OCI-LY3 (cell line): ENCODE measurements at regions not wholly inside any gene's neighbourhood (a gene's known extent, or its start where the extent isn't known, plus 50 kb on each side); places are given as distances from the start of the nearest gene placed in this dataset.
"Not testable (repeated sequence)": the region's sequence is repeated elsewhere in the genome, so short reads cannot be mapped to it uniquely, and the experiment has no call there.

Experiments used
- H2AFZ ChIP-seq: fragments of 200-600, 300-600 bp; shearing (Covaris generic); 2 replicates; pipeline ENCODE4 v1.6.0; 2014; ENCODE audit warnings: antibody characterized with exemption, low read depth, low read length
- H3K27ac ChIP-seq: fragments of 200-600, 300-600 bp; sonication (generic); 2 replicates; pipeline ENCODE4 v1.5.1; 2014; ENCODE audit warnings: mild to moderate bottlenecking, low read length, moderate library complexity, mixed read lengths
- H3K27me3 ChIP-seq: fragments of 200-600, 300-600 bp; sonication (generic); 2 replicates; pipeline ENCODE4 v1.6.1; 2014; ENCODE audit warnings: low read depth, low read length, mixed read lengths
- H3K36me3 ChIP-seq: fragments of 200-600, 300-600 bp; sonication (generic); replicated peaks from 2 replicates; pipeline ENCODE3; 2014; ENCODE audit warnings: low read depth, low read length, mixed read lengths
- H3K4me1 ChIP-seq: fragments of 300-600, 200-600 bp; sonication (generic); 2 replicates; pipeline ENCODE4 v1.6.1; 2014; ENCODE audit warnings: low read length, mixed read lengths
- H3K4me2 ChIP-seq: fragments of 200-600, 300-600 bp; sonication (generic); 2 replicates; pipeline ENCODE4 v1.6.1; 2014; ENCODE audit warnings: low read length, mixed read lengths
- H3K4me3 ChIP-seq: fragments of 300-600, 200-600 bp; sonication (generic); 2 replicates; pipeline ENCODE4 v1.5.1; 2014; ENCODE audit warnings: antibody characterized with exemption, mild to moderate bottlenecking, low read length, moderate library complexity
- H3K79me2 ChIP-seq: fragments of 300-600, 200-600 bp; shearing (Covaris generic); 2 replicates; pipeline ENCODE4 v1.6.1; 2014; ENCODE audit warnings: mild to moderate bottlenecking, low read length, mixed read lengths
- H3K9ac ChIP-seq: fragments of 300-600, 200-600 bp; shearing (Covaris generic); 2 replicates; pipeline ENCODE4 v1.6.0; 2014; ENCODE audit warnings: mild to moderate bottlenecking, low read length, moderate library complexity
- H3K9me3 ChIP-seq: fragments of 200-600, 300-600 bp; shearing (Covaris generic); 2 replicates; pipeline ENCODE4 v1.6.1; 2014; ENCODE audit warnings: low read length, mixed read lengths; ENCODE audit not compliant: insufficient read depth
- H4K20me1 ChIP-seq: fragments of 200-600, 300-600 bp; sonication (generic); 2 replicates; pipeline ENCODE4 v1.6.1; 2016; ENCODE audit warnings: low read length, mixed read lengths; ENCODE audit not compliant: insufficient read depth
- EZH2phosphoT487 ChIP-seq: fragments of 200-600 bp; shearing (Covaris generic); IDR thresholded peaks from 2 replicates; pipeline ENCODE4 v1.6.1; 2018; ENCODE audit warnings: antibody characterized with exemption, mixed run types, low read depth
- TF ChIP-seq, protein P1 (sequence below): fragments of 200-600, 300-600 bp; sonication (generic); IDR thresholded peaks from 2 replicates; pipeline ENCODE4 v1.5.1; 2014; ENCODE audit warnings: antibody characterized with exemption, low read length, low read depth

DNA sequence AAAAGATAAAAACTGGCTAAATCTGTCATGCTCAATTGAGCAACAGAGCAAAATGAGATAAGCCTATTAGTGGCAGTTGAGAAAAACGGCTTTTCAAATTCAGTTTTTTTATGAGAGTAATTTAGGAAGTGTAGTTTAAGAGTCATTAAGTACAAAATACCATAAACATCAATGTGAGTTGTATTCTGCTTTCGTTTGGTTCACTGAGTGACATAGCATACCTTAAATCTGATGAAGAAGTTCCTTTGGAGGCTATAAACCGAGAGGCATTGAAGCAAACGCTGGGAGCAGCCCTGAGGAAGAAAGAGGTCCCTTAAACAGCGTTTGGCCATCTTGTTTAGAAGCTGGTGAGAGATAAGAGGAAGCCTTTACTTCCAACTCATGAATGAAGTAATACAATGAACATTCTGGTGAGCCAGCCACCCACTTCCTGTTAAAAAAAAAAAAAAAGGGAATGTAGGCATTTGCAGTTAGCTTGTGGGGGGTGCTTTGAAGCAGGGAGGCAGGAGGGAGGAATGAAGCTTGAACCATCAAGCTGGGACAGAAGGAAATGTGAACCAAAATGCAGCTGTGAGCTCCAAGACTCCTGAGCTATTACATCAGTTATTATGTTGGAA is 132.3 kb downstream of the ZNF330 start:
- H2AFZ ChIP-seq: 0 out of 2 replicates have a peak overlapping the region, but pooled peaks have one; percentile 22
- H3K4me2 ChIP-seq: no peak overlapping the region
- no peak overlapping the region for H3K9ac ChIP-seq
- H3K27me3 ChIP-seq: no peaks in the 10 kb centered on the region
- no peaks in the 10 kb centered on the region for H3K79me2 ChIP-seq
- TF ChIP-seq, protein P1, sequence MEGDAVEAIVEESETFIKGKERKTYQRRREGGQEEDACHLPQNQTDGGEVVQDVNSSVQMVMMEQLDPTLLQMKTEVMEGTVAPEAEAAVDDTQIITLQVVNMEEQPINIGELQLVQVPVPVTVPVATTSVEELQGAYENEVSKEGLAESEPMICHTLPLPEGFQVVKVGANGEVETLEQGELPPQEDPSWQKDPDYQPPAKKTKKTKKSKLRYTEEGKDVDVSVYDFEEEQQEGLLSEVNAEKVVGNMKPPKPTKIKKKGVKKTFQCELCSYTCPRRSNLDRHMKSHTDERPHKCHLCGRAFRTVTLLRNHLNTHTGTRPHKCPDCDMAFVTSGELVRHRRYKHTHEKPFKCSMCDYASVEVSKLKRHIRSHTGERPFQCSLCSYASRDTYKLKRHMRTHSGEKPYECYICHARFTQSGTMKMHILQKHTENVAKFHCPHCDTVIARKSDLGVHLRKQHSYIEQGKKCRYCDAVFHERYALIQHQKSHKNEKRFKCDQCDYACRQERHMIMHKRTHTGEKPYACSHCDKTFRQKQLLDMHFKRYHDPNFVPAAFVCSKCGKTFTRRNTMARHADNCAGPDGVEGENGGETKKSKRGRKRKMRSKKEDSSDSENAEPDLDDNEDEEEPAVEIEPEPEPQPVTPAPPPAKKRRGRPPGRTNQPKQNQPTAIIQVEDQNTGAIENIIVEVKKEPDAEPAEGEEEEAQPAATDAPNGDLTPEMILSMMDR: no peak
- TF ChIP-seq EZH2phosphoT487: no peak
- H3K4me3 ChIP-seq: no peak overlapping the region
- H3K4me1 ChIP-seq: peaks cover 13% of the 10 kb centered on the region
- H3K36me3 ChIP-seq: no peaks in the 10 kb centered on the region
- H3K27ac ChIP-seq: no peak overlapping the region
- no peaks in the 10 kb centered on the region for H4K20me1 ChIP-seq
- no peaks in the 10 kb centered on the region for H3K9me3 ChIP-seq

DNA sequence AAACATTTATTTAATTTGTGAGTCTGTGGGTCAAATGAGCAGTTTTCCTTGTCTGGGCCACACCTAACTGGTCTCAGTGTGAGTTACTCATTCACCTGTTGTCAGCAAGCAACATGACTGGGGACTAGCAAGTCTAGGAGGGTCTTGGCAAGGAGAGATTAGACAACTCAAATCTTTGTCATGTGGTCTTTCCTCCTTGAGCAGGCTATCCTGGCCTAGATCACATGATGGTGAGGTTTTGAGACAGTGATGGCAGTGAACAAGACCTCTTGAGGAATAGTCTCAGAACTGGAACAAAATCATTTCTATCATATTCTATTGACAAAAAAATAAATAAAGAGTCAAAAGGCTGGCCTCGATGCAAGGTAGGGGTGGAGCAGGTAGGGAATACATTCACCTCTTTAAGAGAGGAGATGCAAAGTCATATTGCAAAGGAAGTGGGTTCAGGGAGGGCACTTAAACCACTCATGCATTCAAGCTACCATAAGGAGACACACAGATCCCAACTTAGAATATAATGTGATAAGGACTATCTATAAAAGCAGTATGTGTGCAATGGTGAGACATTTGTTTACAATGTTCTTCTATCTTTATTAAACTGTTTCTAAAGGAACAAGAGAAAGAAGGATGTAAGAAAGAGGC is 135.7 kb downstream of the ZNF330 start:
- TF ChIP-seq EZH2phosphoT487: no peak
- TF ChIP-seq, protein P1: no peak
- no peak overlapping the region for H3K9ac ChIP-seq
- no peaks in the 10 kb centered on the region for H3K27me3 ChIP-seq
- H3K36me3 ChIP-seq: no peaks in the 10 kb centered on the region
- no peak overlapping the region for H3K27ac ChIP-seq
- H3K4me3 ChIP-seq: no peak overlapping the region
- no peak overlapping the region for H3K4me2 ChIP-seq
- no peaks in the 10 kb centered on the region for H3K9me3 ChIP-seq
- no peaks in the 10 kb centered on the region for H3K79me2 ChIP-seq
- H3K4me1 ChIP-seq: no peaks in the 10 kb centered on the region
- H4K20me1 ChIP-seq: no peaks in the 10 kb centered on the region
- no peak overlapping the region for H2AFZ ChIP-seq

DNA sequence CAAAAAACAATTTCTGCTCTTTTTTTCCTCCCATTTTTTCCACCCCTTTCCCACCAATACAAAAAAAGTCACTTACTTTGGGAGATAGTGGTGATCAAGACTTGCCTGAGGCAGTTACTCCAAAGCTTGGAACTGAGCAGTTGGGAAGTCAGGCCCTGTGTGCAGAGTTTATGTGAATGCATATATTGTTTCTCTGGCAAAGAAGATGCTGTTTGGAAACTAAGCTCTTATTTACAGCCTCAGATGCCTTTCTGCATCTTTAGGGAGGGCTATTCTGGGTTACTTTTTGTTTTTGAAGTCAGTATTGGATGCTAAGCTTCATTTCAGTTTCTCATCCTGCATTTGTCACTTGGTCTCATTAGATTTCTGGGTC is 136.3 kb downstream of the ZNF330 start:
- Histone ChIP-seq H3K9me3 (no peaks in the 10 kb centered on the region), H3K4me1 (no peaks in the 10 kb centered on the region), H3K9ac (no peak overlapping the region), H2AFZ (no peak overlapping the region), H3K27me3 (no peaks in the 10 kb centered on the region), H3K36me3 (no peaks in the 10 kb centered on the region), H4K20me1 (no peaks in the 10 kb centered on the region), H3K4me3 (no peak overlapping the region), H3K79me2 (no peaks in the 10 kb centered on the region), H3K27ac (no peak overlapping the region), H3K4me2 (no peak overlapping the region)
- no peak for TF ChIP-seq EZH2phosphoT487
- TF ChIP-seq, protein P1: no peak

DNA sequence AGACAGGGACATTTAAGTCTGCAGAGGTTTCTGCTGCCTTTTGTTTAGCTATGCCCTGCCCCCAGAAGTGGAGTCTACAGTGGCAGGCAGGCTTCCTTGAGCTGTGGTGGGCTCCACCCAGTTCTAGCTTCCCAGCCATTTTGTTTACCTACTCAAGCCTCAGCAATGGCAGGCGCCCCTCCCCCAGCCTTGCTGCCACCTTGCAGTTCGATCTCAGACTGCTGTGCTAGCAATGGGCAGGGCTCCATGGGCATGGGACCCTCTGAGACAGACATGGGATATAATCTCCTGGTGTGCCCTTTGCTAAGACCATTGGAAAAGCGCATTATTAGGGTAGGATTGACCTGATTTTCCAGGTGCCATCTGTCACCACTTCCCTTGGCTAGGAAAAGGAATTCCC is 147.5 kb downstream of the ZNF330 start:
- H3K9ac ChIP-seq, H3K27me3 ChIP-seq, H2AFZ ChIP-seq, H3K4me3 ChIP-seq, H3K27ac ChIP-seq, H3K9me3 ChIP-seq, H3K79me2 ChIP-seq, H3K4me2 ChIP-seq, H3K36me3 ChIP-seq, H3K4me1 ChIP-seq, H4K20me1 ChIP-seq: not testable (repeated sequence)
